ENCODE measurements at regions not wholly inside any gene's neighbourhood (a gene's known extent, or its start where the extent isn't known, plus 50 kb on each side); places are given as distances from the start of the nearest gene placed in this dataset.
"Not testable (repeated sequence)": the region's sequence is repeated elsewhere in the genome, so short reads cannot be mapped to it uniquely, and the experiment has no call there.

DNA sequence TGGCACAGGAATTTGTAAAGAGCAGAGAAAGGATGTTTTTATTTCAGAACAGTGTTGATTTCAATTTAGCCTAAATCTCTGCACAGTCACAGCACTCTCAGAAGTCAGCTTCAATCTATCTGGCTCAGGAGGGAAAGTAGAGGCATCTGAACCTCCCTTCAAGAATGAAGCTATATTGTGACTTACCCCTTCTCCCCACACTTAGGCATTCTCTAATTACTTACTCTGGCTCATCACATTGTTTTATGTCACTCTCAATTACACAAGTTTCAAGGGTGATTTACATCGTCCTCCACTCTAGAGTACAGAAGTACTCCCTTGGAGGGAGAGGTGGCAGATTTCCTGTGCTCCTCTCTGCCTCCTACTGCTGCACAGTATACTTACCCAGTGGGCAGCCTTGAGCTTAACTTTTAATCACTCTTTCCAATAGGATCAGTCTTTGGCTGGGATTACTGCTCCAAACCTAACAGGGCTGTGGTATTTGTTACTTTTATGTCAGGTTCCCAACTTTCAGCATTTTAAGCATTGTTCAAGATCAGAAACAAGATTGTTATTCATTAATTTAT is 211.4 kb downstream of the AASDHPPT start:
- no peak overlapping the region for H3K4me3 Mint-ChIP-seq
- H3K27me3 Mint-ChIP-seq (ENCODE audit: low read depth), result no peaks in the 10 kb centered on the region
- H3K4me1 Mint-ChIP-seq (ENCODE audit: low read depth), result no peaks in the 10 kb centered on the region
- no peak for DNase-seq
- H3K9me3 Mint-ChIP-seq, result no peaks in the 10 kb centered on the region
- H3K27ac Mint-ChIP-seq, result no peak overlapping the region
- intact Hi-C loops (cut with micrococcal nuclease), result no loop called here
- no peaks in the 10 kb centered on the region for H3K36me3 Mint-ChIP-seq (ENCODE audit: low read depth)
- CTCF ChIA-PET, result no interaction called here

DNA sequence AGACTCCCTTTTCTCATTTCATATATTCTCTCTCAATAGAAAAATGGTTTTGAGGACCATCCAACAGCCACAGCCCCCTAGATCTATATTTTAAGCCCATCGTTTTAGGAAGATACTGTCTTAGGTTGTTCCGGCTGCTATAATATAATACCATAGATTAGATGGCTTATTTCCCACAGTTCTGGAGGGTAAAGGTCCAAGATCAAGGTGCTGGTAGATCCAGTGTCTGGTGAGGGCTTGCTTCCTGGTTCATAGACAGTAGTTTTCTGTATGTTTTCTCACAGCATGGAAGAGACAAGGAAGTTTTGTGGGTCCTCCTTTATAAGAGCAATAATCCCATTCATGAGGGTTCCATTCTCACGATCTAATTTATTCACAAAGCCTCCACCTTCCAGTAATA is 215.1 kb downstream of the AASDHPPT start:
- Mint-ChIP-seq H3K9me3 (no peaks in the 10 kb centered on the region), H3K27me3 (ENCODE audit: low read depth) (no peaks in the 10 kb centered on the region), H3K4me3 (no peak overlapping the region), H3K27ac (no peak overlapping the region), H3K4me1 (ENCODE audit: low read depth) (no peaks in the 10 kb centered on the region), H3K36me3 (ENCODE audit: low read depth) (no peaks in the 10 kb centered on the region)
- DNase-seq, result no peak
- CTCF ChIA-PET, result no interaction called here
- intact Hi-C loops (cut with micrococcal nuclease), result no loop called here

DNA sequence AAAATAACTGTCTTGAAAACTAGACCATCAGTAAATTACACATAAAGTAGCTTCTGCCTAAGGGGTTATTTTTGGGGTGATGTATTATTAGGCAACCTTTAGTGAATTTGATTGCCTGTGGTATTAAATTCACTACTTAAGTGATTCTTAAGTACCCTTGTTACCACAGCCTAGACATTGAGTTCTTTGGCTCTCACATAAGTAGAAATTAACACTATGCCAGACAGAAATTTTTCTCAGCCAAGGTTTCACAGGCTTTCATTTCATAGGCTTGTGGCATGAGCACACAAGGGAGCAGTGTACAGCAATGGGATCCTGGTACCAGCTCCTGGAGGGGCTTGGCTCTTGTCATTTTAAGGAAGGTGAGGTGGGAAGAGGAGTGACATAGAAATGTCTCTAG is 218.5 kb downstream of the AASDHPPT start:
- CTCF ChIA-PET, result no interaction called here
- Mint-ChIP-seq H3K4me1 (ENCODE audit: low read depth) (no peaks in the 10 kb centered on the region), H3K4me3 (no peak overlapping the region), H3K27ac (no peak overlapping the region), H3K9me3 (no peaks in the 10 kb centered on the region), H3K36me3 (ENCODE audit: low read depth) (no peaks in the 10 kb centered on the region), H3K27me3 (ENCODE audit: low read depth) (no peaks in the 10 kb centered on the region)
- DNase-seq, result no peak
- intact Hi-C loops (cut with micrococcal nuclease), result no loop called here

DNA sequence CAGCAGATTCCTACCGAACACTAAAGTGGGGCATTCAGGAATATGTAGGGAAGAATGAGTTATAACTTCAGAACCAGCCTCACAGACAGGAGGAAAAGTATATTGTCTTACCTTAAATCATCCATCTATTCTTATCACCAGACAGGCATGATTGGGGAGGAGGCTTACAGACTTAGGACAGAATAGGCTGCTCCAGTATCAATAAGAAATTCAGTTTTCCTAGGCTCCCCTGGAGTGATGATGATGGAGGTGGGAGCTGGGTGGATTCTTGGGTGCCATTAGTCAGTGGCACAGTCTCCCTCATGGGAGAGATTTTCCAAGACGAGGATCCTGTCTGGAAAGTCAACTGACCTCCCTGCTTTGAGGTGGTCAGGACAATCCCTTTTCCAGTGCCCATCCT is 225.0 kb downstream of the AASDHPPT start:
- H3K27ac Mint-ChIP-seq, result no peak overlapping the region
- H3K9me3 Mint-ChIP-seq, result peaks cover 2% of the 10 kb centered on the region
- intact Hi-C loops (cut with micrococcal nuclease), result no loop called here
- no peaks in the 10 kb centered on the region for H3K4me1 Mint-ChIP-seq (ENCODE audit: low read depth)
- H3K36me3 Mint-ChIP-seq (ENCODE audit: low read depth), result no peaks in the 10 kb centered on the region
- CTCF ChIA-PET, result interaction anchor here (0.6 to 0.8 kb wide), 2 partner anchors 17 to 81 kb away, joined by 3 to 5 read pairs; no protein-coding TSS in a partner anchor
- no peaks in the 10 kb centered on the region for H3K27me3 Mint-ChIP-seq (ENCODE audit: low read depth)
- H3K4me3 Mint-ChIP-seq, result no peak overlapping the region
- DNase-seq, result no peak

DNA sequence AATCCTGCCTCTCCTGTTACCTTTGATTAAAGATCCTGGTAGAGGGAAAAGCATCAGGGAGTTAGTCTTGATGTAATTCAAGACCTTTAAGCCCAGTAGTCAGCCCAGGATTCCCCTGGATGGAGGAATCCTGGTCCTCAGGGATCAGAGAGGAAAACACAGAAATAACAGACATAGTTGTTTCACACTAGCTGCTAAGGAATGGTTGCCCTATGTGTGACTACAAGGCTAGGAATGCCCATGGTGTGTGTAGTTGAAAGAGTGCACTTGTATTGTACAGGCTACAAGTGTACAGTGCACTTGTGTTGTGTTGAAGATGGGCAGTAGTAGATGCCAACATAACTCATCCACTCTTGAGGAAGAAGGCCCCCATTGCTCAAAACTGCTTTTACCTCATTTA is 226.8 kb downstream of the AASDHPPT start:
- CTCF ChIA-PET, result no interaction called here
- Mint-ChIP-seq H3K4me3 (no peak overlapping the region), H3K9me3 (peaks cover 2% of the 10 kb centered on the region), H3K27ac (no peak overlapping the region), H3K4me1 (ENCODE audit: low read depth) (no peaks in the 10 kb centered on the region), H3K27me3 (ENCODE audit: low read depth) (no peaks in the 10 kb centered on the region), H3K36me3 (ENCODE audit: low read depth) (no peaks in the 10 kb centered on the region)
- DNase-seq, result no peak
- intact Hi-C loops (cut with micrococcal nuclease), result no loop called here

DNA sequence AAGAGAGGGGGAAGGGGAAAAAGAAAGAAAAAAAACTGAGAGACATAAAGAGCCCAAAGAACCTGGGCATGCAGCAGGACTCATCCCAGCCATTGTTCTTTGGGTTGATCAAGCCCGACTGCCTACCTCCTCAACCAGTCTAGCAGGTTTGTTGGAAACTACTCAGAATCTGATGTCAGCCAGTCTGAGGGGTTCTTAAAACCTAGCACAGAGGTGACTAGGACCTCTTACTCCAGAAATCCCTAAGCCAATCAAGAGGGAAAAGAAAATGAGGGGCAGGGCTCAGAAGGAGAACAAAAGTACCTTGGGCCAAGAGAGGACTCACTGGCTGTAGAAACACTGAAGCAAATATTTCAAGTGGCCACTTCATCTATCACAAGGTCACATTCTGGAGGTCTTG is 228.0 kb downstream of the AASDHPPT start:
- Mint-ChIP-seq H3K27me3 (ENCODE audit: low read depth) (no peaks in the 10 kb centered on the region), H3K9me3 (peaks cover 2% of the 10 kb centered on the region)
- CTCF ChIA-PET, result no interaction called here

DNA sequence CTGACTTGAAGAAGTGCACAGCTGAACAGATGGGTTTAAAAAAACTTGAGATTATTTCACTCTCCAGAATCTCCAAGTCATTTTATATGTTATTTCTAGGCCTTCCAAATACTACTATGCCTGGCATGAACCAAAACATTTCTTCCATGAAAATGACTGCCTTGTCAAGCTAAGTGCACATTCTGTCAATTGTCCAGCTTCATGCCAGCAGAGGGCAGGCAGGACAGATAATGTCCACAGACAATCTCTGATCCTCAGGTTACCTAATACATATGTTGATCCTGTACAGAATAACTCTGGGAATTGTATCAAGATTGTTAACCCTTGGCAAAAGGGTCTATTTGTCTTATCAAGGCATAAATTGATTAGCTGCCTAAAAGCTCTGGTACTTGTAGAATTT is 229.5 kb downstream of the AASDHPPT start:
- H3K4me3 Mint-ChIP-seq, result no peak overlapping the region
- DNase-seq, result no peak
- peaks cover 2% of the 10 kb centered on the region for H3K9me3 Mint-ChIP-seq
- intact Hi-C loops (cut with micrococcal nuclease), result no loop called here
- no peaks in the 10 kb centered on the region for H3K36me3 Mint-ChIP-seq (ENCODE audit: low read depth)
- no peaks in the 10 kb centered on the region for H3K27me3 Mint-ChIP-seq (ENCODE audit: low read depth)
- H3K4me1 Mint-ChIP-seq (ENCODE audit: low read depth), result no peaks in the 10 kb centered on the region
- CTCF ChIA-PET, result interaction anchor here (1.0 kb wide), 1 partner anchor 13 kb away, joined by 3 read pairs; no protein-coding TSS in a partner anchor
- H3K27ac Mint-ChIP-seq, result no peak overlapping the region

More for the DNA sequence above, 228.0 kb downstream of the AASDHPPT start:
- no peaks in the 10 kb centered on the region for H3K4me1 Mint-ChIP-seq (ENCODE audit: low read depth)
- no peak overlapping the region for H3K27ac Mint-ChIP-seq
- DNase-seq, result no peak
- no peaks in the 10 kb centered on the region for H3K36me3 Mint-ChIP-seq (ENCODE audit: low read depth)
- H3K4me3 Mint-ChIP-seq, result no peak overlapping the region
- intact Hi-C loops (cut with micrococcal nuclease), result no loop called here

DNA sequence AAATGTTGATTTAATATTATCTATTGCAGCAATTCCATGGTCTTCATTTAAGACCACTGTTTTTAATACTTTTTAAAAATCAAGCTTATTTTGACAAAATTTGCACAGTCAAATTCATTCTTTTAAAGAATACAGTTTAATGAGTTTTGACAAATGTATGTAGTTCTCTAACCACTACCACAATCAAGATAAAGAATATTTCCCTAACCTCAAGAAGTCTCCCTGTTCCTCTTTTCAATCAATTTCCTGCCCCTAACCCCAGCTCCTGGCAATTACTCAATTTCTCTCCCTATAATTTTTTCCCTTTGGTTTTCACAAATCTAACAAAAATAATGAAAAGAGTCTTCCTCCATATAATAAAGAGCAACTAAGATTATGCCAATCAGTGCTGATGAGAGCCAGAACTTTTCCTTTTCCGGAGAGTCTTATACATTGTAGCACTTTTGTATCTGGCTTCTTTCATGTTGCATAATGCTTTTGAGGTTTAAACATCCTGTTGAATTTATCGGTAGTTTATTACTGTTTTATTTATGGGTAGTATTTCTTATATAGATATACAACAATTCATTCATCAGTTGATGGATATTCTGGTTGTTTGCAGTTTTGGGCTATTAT is 231.7 kb downstream of the AASDHPPT start:
- CTCF ChIA-PET, result no interaction called here
- H3K4me3 Mint-ChIP-seq, result no peak overlapping the region
- no peaks in the 10 kb centered on the region for H3K27me3 Mint-ChIP-seq (ENCODE audit: low read depth)
- no peak overlapping the region for H3K27ac Mint-ChIP-seq
- no peak for DNase-seq
- intact Hi-C loops (cut with micrococcal nuclease), result no loop called here
- no peaks in the 10 kb centered on the region for H3K4me1 Mint-ChIP-seq (ENCODE audit: low read depth)
- no peaks in the 10 kb centered on the region for H3K9me3 Mint-ChIP-seq
- H3K36me3 Mint-ChIP-seq (ENCODE audit: low read depth), result no peaks in the 10 kb centered on the region

DNA sequence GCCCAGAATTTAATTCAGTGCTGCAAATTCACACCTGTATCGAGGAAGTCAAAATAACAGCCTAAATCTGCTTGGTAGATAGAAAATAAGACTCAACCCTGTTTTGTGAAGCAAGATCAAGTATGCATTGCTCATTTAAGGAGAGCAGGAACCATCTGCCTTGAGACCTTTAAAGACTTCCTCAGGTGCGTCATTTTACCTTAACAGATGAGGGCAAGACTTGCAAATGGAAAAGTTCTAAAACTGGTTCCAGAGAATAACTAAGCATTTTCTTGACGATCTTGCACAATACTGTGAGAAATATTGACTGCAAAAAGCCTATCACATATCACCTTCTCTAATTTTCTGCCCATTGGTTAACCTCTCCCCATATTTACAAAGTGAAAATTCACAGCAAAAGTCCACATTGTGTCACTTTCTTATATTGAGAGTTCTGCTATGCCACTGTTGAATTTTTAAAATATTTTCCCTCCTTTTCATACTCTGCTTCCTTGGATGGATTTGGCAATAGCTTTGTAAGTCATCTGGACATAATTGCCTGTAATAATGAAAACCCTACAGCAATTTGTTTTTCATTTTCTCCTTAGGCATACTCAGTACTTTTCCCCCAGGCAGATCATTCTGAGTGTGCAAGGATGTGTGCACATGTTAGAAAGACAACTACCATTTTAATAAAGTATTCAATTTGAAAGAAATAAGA is 234.2 kb downstream of the AASDHPPT start:
- Mint-ChIP-seq H3K27ac (no peak overlapping the region), H3K36me3 (ENCODE audit: low read depth) (no peaks in the 10 kb centered on the region), H3K27me3 (ENCODE audit: low read depth) (no peaks in the 10 kb centered on the region), H3K4me3 (no peak overlapping the region), H3K9me3 (no peaks in the 10 kb centered on the region), H3K4me1 (ENCODE audit: low read depth) (no peaks in the 10 kb centered on the region)
- no peak for DNase-seq
- intact Hi-C loops (cut with micrococcal nuclease), result no loop called here
- CTCF ChIA-PET, result interaction anchor here (1.1 kb wide), 1 partner anchor 8 kb away, joined by 8 read pairs; no protein-coding TSS in a partner anchor

DNA sequence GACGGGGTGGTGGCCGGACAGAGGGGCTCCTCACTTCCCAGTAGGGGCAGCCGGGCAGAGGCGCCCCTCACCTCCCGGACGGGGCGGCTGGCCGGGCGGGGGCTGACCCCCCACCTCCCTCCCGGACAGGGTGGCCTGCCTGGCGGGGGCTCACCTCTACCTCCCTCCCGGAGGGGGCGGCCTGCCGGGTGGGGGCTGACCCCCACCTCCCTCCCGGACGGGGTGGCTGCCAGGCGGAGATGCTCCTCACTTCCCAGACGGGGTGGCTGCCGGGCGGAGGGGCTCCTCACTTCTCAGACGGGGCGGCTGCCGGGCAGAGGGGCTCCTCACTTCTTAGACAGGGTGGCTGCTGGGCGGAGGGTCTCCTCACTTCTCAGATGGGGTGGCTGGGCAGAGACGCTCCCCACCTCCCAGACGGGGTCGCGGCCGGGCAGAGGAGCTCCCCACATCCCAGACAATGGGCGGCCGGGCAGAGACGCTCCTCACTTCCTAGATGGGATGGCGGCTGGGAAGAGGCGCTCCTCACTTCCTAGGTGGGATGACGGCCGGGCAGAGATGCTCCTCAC is 239.8 kb downstream of the AASDHPPT start:
- H3K27ac Mint-ChIP-seq; H3K36me3 Mint-ChIP-seq (ENCODE audit: low read depth); CTCF ChIA-PET; DNase-seq; intact Hi-C loops (cut with micrococcal nuclease); H3K4me3 Mint-ChIP-seq; H3K27me3 Mint-ChIP-seq (ENCODE audit: low read depth); H3K4me1 Mint-ChIP-seq (ENCODE audit: low read depth); H3K9me3 Mint-ChIP-seq: not testable (repeated sequence)

DNA sequence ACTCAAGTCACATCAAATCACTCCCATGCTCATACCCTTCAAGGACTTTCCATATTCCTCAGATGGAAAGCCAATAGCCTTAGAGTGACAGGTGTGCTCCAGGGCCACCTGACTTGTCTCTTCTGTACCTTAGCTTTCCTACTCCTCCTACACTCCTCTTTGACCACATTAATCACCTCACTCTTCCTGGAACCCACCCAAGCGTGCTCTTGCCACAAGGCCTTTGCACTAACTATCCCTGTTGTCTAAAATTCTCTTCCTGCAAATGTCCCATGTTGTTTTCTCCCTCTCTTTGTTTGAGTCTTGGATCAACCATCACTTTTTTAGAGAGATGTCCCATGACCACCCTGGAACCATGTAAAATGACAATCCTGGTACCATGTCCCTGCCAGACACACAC is 244.1 kb downstream of the AASDHPPT start:
- intact Hi-C loops (cut with micrococcal nuclease), result no loop called here
- Mint-ChIP-seq H3K9me3 (peaks cover 3% of the 10 kb centered on the region), H3K4me1 (ENCODE audit: low read depth) (no peaks in the 10 kb centered on the region), H3K4me3 (no peak overlapping the region), H3K36me3 (ENCODE audit: low read depth) (no peaks in the 10 kb centered on the region), H3K27me3 (ENCODE audit: low read depth) (no peaks in the 10 kb centered on the region), H3K27ac (no peak overlapping the region)
- DNase-seq, result no peak
- CTCF ChIA-PET, result no interaction called here

DNA sequence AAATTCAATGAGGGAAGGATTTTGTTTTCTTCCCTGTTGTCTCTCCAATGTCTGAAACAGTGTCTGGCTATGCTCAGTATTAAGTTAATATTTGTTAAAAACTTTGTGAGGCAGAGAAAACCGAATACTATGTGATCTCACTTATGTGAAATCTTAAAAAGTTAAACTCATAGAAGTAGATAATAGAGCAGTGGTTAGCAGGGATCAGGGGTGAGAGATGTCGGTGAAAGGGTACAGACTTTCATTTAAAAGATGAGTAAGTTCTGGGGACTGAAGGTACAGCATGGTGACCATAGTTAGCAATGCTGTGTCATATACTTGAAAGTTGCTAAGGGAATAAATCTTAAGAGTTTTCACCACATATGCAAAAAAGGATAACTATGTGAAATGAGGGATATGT is 244.6 kb downstream of the AASDHPPT start:
- H3K4me1 Mint-ChIP-seq (ENCODE audit: low read depth), result no peaks in the 10 kb centered on the region
- H3K9me3 Mint-ChIP-seq, result peaks cover 3% of the 10 kb centered on the region
- intact Hi-C loops (cut with micrococcal nuclease), result no loop called here
- no peaks in the 10 kb centered on the region for H3K27me3 Mint-ChIP-seq (ENCODE audit: low read depth)
- no peak for DNase-seq
- H3K4me3 Mint-ChIP-seq, result no peak overlapping the region
- H3K27ac Mint-ChIP-seq, result no peak overlapping the region
- no peaks in the 10 kb centered on the region for H3K36me3 Mint-ChIP-seq (ENCODE audit: low read depth)
- CTCF ChIA-PET, result no interaction called here

DNA sequence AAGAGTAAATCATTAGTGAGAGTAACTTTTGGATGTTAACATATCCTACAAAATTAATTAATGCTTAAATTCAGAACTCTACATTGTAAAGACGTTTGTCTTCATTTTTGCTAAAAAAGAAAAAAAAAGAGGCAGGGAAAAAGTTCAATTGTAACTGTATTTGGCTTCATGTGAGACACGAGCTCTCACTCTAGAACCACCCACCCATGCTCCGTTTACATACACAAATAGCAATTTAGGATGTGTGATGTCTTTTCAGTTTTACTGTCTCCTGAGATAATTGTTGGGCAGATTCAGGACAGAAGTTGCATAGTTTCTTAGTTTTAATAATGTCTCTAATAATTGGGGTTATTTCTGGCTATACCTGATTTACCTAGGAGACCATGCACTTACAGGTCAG is 248.6 kb downstream of the AASDHPPT start:
- CTCF ChIA-PET, result no interaction called here
- no peak overlapping the region for H3K27ac Mint-ChIP-seq
- no peak overlapping the region for H3K4me3 Mint-ChIP-seq
- no peak for DNase-seq
- no peaks in the 10 kb centered on the region for H3K36me3 Mint-ChIP-seq (ENCODE audit: low read depth)
- no peaks in the 10 kb centered on the region for H3K4me1 Mint-ChIP-seq (ENCODE audit: low read depth)
- H3K27me3 Mint-ChIP-seq (ENCODE audit: low read depth), result no peaks in the 10 kb centered on the region
- intact Hi-C loops (cut with micrococcal nuclease), result no loop called here
- peaks cover 5% of the 10 kb centered on the region for H3K9me3 Mint-ChIP-seq
